SU-DHL-6 (cell line): ENCODE measurements at regions not wholly inside any gene's neighbourhood (a gene's known extent, or its start where the extent isn't known, plus 50 kb on each side); places are given as distances from the start of the nearest gene placed in this dataset.

Experiments
- EZH2phosphoT487 ChIP-seq: fragments of 200-600 bp; sonication (generic), shearing (Covaris generic); conservative IDR thresholded peaks from 2 replicates; pipeline ENCODE4 v1.6.1; 2018; ENCODE audit warnings: mild to moderate bottlenecking, antibody characterized with exemption, low read length, moderate library complexity, mixed read lengths
- TF ChIP-seq, protein P1 (sequence below): fragments of 200-600 bp; sonication (generic); IDR thresholded peaks from one replicate; pipeline ENCODE4 v1.5.1; 2017; ENCODE audit warnings: antibody characterized with exemption, mild to moderate bottlenecking, low read length, moderate library complexity; ENCODE audit not compliant: insufficient read depth, poor library complexity, severe bottlenecking

DNA sequence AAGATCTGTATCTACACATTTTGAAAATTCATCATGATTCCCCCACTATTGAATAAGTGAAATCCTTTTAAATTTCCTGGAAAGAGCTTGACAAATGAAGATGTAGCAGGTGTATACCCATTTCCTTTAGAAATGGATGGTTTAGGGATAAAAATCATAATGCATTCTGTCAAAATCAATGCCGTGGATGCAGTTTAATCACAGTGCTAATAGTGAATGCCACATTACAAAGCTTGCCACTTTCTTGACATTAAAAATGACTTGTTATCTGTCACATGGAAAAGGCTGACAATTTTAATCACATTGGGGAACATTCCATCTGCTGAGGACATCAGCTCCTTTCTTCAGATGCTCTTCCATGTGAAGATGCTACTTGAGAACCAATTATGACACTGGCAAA lies 229.6 kb downstream of the GPAM start:
- TF ChIP-seq, protein P1, sequence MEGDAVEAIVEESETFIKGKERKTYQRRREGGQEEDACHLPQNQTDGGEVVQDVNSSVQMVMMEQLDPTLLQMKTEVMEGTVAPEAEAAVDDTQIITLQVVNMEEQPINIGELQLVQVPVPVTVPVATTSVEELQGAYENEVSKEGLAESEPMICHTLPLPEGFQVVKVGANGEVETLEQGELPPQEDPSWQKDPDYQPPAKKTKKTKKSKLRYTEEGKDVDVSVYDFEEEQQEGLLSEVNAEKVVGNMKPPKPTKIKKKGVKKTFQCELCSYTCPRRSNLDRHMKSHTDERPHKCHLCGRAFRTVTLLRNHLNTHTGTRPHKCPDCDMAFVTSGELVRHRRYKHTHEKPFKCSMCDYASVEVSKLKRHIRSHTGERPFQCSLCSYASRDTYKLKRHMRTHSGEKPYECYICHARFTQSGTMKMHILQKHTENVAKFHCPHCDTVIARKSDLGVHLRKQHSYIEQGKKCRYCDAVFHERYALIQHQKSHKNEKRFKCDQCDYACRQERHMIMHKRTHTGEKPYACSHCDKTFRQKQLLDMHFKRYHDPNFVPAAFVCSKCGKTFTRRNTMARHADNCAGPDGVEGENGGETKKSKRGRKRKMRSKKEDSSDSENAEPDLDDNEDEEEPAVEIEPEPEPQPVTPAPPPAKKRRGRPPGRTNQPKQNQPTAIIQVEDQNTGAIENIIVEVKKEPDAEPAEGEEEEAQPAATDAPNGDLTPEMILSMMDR: no peak
- TF ChIP-seq EZH2phosphoT487: no peak
